IPS-NIHi7 (cell line): ENCODE measurements at regions not wholly inside any gene's neighbourhood (a gene's known extent, or its start where the extent isn't known, plus 50 kb on each side); places are given as distances from the start of the nearest gene placed in this dataset.
"Not testable (repeated sequence)": the region's sequence is repeated elsewhere in the genome, so short reads cannot be mapped to it uniquely, and the experiment has no call there.

Experiments used
- DNase-seq: peaks from one replicate; pipeline ENCODE4 v3.0.0; 2012; ENCODE audit warnings: mixed read lengths; ENCODE audit errors: extremely low spot score

DNA sequence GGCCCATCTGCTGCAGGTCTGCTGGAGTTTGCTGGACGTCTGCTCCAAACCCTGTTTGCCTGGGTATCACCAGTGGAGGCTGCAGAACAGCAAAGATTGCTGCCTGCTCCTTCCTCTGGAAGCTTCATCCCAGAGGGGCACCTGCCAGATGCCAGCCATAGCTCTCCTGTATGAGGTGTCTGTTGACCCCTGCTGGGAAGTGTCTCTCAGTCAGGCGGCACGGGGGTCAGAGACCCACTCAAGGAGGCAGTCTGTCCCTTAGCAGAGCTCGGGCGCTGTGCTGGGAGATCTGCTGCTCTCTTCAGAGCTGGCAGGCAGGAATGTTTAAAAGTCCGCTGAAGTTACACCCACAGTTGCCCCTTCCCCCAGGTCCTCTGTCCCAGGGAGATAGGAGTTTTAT is 671.2 kb downstream of the EFNA5 start:
- not testable (repeated sequence) for DNase-seq

DNA sequence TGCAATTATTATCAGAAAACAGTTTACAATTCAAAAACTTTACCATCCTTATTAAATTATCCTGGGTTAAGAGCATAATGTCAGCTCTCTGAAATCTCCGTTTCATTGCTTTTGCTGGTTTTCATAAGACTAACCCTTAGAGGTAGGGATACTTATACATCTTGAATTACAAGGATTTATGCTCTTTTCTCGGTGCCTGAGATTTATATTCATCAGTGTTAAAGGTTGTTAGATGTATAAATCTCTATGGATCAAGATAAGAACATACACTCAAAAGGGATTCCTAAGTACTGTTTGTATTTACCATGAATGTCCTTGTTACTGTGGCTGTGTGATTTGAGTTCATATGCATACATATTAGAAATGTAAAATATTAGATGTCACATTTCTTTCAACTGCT is 684.7 kb downstream of the EFNA5 start:
- DNase-seq: no peak

DNA sequence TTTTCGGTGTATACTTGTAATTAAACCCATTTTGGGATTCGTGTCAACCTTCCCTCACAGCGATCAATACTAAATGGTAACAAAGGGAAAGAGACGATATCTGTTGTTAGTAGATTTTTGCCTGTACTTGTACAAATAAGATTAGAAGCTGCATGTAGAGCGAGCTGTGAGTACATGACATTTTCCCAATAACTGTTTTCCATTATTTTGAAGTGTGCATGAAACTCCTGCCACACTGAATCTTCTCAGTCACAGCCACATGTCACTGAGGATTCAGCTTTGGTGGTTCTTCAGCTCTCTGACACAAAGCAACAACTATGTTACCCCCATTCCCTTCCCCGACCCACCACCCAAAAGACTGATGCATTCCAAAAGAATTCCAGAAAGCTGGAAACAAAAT is 685.6 kb downstream of the EFNA5 start:
- no peak for DNase-seq

DNA sequence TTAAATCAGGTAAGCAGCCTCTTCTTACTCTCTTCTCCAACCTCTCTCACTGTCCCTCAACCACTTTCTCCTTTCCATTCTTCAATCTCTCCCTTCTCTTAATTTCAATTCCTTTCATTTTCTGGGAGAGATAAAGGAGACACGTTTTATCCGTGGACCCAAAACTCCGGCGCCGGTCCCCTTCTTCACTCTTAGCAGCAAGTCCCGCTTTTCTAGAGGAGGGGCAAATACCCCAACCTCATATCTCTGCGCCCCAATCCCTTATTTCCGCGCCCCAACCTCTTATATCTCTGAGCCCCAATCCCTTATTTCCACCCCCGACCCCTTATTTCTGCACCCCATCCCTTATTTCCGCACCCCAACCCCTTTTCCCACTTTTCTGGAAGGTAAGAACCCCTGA is 691.6 kb downstream of the EFNA5 start:
- DNase-seq: not testable (repeated sequence)

DNA sequence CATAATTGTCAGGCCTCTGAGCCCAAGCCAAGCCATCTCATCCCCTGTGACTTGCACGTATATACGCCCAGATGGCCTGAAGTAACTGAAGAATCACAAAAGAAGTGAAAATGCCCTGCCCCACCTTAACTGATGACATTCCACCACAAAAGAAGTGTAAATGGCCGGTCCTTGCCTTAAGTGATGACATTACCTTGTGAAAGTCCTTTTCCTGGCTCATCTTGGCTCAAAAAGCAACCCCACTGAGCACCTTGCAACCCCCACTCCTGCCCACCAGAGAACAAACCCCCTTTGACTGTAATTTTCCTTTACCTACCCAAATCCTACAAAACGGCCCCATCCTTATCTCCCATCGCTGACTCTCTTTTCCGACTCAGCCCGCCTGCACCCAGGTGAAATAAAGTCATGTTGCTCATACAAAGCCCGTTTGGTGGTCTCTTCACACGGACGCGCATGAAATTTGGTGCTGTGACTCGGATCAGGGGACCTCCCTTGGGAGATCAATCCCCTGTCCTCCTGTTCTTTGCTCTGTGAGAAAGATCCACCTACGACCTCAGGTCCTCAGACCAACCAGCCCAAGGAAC is 692.1 kb downstream of the EFNA5 start:
- not testable (repeated sequence) for DNase-seq

DNA sequence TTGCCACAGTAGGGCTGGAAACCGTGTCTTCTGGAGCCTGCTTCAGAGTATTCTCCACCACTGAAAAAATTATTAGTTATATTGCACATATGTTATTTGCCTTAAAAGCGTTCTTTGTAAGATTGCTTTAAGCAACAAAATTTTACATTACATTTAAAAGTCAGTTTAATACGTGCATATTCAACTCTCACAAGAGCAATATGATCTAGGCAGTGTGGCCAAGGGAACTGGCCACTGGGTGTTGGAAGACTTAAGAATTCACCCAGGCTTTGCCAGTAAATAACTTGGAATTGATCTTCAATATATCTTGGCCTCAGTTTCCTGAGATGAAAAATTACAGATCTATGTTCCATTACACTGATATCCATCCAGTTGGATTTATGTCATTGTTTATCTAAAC is 694.4 kb downstream of the EFNA5 start:
- no peak for DNase-seq

DNA sequence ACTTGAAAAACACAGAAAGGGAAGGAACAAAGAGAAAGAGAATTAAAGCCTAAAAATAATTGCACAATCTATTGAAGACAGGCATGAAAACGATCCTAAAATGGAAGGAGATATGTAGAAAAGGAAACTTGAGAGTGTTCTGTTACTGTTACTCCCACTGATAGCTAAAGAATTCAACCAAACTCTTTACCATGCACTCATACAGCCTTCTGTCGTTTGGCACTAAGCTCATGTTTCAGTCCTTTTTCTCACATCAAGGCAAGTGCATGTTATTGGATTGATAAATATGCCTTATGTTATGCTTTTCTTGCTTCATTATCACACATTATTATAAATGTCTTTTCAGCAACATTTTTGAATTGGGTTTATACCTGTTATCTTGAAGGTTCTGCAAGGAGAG is 696.5 kb downstream of the EFNA5 start:
- no peak for DNase-seq

DNA sequence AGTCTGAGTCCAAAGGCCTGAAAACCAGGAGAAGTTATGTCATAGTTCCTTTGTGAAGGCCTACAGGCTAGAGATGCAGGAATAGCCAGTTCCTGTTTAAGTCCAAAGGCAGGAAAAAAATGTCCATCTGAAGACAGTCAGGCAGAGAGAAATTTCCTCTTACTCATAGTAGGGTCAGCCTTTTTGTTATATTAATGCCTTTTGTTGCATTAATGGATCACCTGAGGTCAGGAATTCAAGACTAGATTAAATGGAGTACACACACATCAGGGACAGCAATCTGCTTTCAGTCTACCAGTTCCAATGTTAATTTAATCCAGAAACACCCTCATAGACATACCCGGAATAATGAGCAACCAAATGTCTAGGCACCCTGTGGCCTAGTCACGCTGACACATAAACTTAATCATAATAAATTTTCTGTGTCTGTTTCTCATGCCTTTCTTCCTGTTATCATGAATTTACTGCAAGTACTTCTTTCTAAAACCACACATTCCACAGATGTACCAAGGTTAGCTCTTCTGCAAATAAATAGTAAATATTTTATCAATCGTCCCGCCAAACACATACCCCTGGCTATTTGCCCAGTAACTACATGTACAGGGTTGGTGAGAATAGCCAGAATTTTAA is 703.9 kb downstream of the EFNA5 start:
- no peak for DNase-seq

DNA sequence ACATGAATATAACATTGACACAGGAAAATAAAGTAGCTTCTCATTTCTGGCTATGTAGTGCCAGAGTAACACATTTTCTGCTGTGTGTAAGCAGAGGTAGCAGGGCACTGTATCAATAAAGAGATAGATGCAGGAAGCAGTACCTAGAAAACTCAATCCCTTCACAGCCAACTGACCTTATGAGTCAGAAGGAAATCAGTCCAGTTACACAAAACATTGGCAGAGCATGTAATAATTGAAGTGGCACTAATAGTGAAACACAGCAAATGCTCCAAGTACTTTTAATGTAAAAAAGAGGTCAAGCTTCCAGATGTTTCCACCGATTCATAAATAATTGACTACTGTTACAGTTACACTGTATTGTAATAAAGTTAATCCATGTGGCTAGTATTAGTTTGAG is 706.6 kb downstream of the EFNA5 start:
- no peak for DNase-seq

DNA sequence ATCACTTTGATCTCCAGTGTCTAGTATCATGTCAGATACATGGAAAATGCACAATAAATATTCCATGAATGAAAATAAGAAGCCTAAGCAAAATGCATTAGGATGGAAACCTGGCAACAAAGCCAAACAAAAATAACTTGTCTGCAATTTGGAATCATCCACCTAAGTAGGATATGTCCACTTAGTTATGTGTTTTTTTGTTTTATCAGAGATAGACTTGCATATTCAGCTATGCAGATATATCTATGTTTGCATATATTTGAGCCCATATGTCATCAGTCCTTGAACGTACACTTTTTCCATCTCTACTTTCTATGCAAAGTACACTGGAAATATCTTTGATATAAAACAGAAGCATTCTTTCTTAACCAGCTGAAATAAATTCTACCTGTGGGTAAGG is 707.1 kb downstream of the EFNA5 start:
- no peak for DNase-seq

DNA sequence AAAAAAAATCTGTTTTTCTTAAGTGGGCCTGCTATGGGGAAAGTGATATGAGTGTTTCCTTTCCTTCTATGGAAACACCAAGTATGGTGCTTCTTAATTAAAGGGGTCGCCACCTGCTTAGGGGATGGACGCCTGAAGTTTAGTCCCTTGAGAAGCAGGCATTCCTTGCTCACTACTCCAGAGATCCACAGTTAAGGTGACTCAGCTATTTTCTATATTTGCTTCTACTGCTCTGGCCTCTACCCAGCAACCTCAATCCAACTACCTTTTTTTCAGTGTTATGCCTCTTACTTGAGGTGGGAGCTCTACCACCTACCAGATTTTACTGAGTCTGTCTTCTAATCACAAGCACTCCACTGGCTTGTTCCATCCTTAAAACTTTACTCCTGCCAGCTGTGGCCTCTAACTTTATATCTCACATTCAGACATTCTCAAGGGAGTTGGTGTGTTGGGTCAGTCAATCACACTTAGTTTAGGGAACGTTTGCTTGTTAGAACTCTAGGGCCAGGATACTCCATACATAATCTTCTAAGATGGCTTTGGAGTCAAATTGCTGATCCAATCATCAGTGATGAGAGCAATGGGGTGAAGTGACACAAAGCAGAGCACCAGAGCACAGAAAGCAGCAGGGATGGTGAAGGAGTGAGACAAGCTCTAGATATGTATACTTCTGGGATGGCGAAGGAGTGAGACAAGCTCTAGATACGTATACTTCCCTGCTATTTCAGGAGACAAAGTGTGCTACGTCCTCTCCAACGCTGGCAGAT is 708.1 kb downstream of the EFNA5 start:
- no peak for DNase-seq

DNA sequence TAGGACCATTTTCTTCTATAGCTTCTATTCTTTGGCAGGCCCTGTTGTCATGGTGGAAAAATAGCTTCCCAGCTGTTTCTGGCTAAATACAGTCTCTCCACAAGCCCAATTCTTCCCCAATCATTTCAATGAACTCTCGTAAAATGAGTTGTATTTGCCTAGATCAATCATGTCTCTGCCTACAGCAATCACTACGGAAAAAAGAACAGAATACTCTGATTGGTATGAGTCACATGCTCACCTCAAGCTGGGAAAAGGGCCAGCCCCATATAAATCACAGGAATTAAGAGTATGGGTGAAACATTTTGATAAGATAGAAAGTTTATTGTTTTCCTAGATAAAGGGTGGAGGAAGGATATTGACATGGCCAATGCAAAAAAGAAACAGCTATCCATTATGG is 711.4 kb downstream of the EFNA5 start:
- no peak for DNase-seq

DNA sequence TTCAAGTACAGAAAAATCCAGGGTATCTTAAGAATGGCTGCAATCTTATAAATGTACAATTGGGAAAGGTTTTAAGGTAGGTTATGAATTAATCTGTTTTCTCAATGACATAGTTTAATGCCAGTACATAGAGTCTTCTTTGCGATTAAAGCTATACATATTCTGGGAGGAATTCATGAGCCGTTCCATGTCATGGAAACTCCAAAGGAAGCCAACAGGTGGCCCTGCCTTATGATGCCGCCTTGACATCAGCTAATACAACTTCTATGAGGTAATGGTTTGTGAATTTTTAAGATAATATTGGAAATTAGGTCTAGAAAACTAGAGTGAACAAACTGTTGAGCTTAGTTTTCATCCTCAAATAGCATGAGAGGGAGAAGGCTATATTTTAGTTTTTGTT is 713.4 kb downstream of the EFNA5 start:
- no peak for DNase-seq

DNA sequence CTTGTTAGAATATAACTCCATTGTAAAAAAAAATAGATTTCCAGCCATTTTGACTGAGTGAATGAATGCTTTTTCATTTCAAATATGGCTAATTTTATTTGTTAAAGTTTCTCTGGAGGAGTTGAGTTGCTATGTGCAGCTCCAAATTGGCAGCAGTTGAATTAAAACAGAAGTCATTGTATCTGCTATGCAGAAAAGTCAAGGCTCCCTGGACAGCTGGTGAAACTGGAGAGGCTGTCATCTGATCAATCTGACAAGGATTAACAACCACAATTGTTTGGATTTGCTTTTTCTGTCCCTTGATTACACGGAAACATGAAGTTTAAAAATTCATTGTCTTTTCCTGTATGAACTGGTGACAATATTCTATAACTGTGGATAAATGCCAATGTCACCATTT is 713.9 kb downstream of the EFNA5 start:
- DNase-seq: no peak

DNA sequence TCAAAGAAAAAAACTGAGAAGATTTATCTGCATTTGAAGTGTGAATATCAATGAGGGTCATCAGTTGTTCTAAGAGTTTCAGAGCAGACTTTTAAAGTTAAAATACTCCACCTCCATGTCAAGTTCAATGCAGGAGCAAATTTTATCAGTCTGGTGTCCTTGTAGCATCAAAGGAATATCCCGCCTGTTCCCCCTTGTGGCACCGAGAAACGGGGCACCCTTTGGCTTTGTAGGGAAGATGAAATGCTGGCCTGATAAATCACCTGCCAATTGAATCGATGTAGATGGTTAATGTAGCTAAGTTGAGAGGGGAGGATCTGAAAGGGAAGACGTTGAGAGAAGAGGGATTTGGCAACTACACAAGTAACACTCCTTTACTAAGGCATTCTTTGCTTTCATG is 714.5 kb downstream of the EFNA5 start:
- DNase-seq: no peak

DNA sequence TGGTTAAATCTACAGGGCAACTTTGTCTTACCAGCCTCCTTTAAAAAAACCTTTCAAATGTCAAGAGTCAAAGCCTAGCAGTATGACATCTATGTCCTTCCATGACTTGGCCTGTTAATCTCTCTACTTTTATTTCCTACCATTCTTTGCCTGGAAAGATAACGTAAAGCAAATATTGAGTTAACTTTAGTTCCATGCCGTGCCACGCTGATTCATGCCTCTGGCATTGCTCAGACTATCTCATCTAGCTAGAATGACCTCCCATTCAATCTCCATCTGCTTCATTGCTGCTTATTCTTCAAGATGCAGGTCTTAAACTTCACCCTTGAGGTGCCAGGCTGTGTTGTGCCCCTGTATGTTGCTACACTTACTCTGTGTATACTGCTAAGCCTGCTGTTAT is 729.8 kb downstream of the EFNA5 start:
- no peak for DNase-seq

DNA sequence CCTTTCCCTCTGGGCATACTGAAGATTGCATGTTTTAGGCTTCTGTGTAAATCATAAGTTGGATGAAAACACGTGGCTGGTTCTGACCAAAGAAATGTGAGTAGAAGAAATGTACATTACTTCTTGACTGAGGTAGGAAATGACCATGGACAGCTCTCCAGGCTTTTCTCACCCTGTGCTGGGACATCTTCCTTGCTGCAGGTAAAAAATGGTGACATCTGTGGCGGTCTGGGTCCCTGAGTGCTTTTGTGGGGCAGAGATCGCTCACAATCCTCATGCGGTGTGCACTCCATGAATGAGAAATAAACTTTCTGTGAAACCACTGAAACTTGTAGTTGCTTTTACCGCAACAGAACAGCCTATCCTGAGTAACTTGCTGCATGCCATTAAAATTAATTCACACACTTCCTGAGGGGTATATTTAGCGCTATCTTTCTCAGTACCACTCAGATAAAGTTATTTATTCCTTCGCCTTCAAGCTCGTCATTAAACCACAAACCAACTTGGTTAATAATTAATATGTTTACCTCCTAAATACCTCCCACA is 730.4 kb downstream of the EFNA5 start:
- DNase-seq: no peak

DNA sequence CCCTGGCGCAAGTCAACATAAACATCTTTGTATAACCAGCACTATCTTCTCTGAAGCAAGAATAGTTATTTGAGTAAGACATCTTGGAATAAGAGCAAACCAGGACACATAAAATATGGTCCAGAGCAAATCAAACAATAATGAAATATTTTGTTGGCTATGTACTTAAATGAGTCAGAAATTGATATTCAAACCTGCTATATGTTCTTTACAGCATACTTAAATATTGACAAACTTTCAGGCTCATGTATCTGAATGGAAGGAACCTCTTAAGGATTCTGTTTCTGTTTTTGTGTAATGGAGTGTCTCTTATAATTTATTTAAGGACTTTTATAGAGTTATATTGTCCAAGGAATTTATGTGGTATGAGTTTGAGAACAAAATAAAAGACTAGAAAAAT is 747.3 kb downstream of the EFNA5 start:
- DNase-seq: no peak

DNA sequence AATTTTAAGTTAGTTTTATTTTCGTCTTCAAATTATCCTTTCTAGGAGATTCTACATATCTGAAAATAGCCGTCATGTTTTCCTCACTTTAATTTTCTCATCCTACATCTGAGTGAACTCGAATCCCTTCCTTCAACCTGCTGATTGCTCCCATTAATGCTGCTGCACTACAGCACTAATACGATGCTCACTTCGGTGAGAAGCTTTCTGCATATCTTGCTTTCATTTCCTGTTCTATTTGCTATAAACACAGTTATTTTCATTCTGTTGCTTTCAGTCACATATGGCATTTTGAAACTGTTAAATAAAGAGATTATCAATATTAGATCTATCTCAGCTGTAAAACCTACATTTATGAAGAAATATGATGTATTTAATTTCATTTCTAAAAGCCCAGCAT is 749.2 kb downstream of the EFNA5 start:
- DNase-seq: no peak

DNA sequence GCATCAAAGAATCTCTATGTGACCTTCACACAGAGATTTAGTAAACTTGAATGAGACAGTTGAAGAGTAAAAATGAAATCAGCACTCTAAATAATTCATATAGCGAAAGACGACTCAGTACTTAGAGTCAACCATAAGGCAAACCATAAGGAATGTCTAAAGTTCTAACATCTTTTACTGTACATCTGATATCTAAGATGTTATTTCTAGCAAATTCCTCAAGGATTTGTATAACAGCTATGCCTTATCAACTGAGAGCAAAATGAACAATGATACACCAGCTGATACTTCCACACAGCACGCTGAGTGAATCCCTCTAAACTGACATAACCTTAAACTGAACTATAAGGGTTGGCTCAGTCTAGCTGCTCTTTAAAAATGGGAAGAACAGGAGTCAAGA is 760.3 kb downstream of the EFNA5 start:
- no peak for DNase-seq

DNA sequence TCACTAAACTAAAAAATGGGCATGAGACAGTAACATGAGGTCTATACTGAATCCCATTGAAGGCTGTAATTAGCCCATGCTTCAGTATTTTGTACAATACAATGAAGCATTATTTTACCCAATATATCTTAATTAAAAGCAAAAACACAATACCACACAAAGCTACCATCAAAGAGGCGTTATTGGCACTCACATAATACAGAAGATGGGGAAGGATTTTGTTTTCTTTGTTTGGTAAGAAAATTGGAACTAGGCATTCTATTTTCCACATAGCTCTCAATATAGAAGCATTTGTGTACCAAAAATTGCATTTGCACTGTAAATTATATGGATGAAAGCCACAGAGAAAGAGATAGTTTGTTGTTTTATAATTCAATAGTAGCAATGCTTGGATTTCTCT is 761.0 kb downstream of the EFNA5 start:
- DNase-seq: no peak

DNA sequence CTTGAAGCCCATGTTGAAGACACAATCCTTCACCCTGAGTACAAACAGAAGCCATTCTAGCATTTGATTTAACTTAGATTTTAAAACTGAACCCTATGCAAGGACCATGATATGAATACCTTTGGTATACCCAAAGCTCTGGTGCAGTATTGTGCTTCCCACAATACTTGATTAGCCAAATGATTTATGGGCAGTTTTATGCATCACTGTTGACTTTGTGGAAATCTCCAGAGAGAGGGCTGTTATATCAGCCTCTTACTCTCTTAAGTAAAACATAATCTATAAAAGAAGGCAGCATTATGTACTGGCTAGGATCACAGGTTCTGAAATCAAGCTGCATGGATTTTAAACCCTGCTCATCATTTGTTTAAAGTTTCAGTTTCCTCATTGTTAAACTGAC is 762.8 kb downstream of the EFNA5 start:
- no peak for DNase-seq

DNA sequence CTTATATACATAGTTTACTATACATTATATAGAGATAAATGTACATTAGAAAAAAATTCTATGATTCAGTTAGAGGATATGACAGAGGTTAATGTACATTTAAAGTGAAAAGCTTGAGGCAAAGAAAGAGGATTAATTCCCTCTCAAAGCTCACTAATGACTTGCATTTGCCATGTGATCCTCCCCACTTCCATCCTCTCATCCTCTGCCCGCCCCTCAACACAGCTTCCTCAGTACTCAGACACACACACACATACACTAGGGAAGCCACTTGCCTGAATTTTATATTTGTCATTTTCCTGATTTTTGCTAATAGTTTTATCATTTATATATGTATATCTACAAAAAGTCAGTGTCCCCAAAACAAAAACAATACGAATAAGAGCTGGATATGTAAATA is 764.5 kb downstream of the EFNA5 start:
- DNase-seq: no peak
